ENCODE measurements at regions not wholly inside any gene's neighbourhood (a gene's known extent, or its start where the extent isn't known, plus 50 kb on each side); places are given as distances from the start of the nearest gene placed in this dataset.

GRCh38 chr3:84042399-84043106 lies 916.2 kb upstream of the CADM2 start:
- Mint-ChIP-seq H3K36me3 (ENCODE audit: insufficient read depth in 1 of 3, low read depth in 3 of 3) (peaks cover 0 to 10% (median 1%) of the 10 kb centered on the region in 3 experiments; a peak in 3 of 7 replicates), H3K27me3 (ENCODE audit: low read depth) (no peaks in the 10 kb centered on the region), H3K9me3 (peaks cover 3 to 8% of the 10 kb centered on the region in 2 experiments; a peak in 4 of 5 replicates), H3K4me3 (no peak overlapping the region), H3K27ac (no peak overlapping the region), H3K4me1 (no peaks in the 10 kb centered on the region)
- no peak overlapping the region for H3K14ac ChIP-seq (ENCODE audit: insufficient read depth, low read length)
- no peak overlapping the region for H3K4me2 ChIP-seq (ENCODE audit: insufficient read depth, insufficient read length, low read length)
- TF ChIP-seq CTCF (conservative IDR thresholded peaks at IDR 0.05), result no peak
- no peak overlapping the region for H4K5ac ChIP-seq (ENCODE audit: insufficient read length, low read depth, low read length)
- H3K79me2 ChIP-seq (ENCODE audit: insufficient read depth, low read length), result no peaks in the 10 kb centered on the region
- no CpG with 5 or more reads among the region's 3 CpGs for WGBS (ENCODE audit: extremely low coverage, insufficient read length, low lambda C conversion rate)
- no peak overlapping the region for H2BK15ac ChIP-seq (ENCODE audit: low read depth, low read length)
- H4K20me1 ChIP-seq (ENCODE audit: control insufficient read depth, insufficient read depth, insufficient read length), result no peaks in the 10 kb centered on the region
- no peaks in the 10 kb centered on the region for H3K27me3 ChIP-seq (ENCODE audit: insufficient read depth, low read length)
- no peak overlapping the region for H3K9ac ChIP-seq (ENCODE audit: extremely low read depth, insufficient read length, low read length)
- DNase-seq, result no peak
- no peak overlapping the region for H3K4ac ChIP-seq (ENCODE audit: low read depth, low read length)
- H3K18ac ChIP-seq (ENCODE audit: insufficient read length, low read depth, low read length), result no peak overlapping the region
- H2BK120ac ChIP-seq (ENCODE audit: low read depth, low read length, poor library complexity, severe bottlenecking), result no peak overlapping the region
- H2BK20ac ChIP-seq (ENCODE audit: low read depth, low read length, poor library complexity, severe bottlenecking), result no peak overlapping the region
- H3K4me1 ChIP-seq (ENCODE audit: insufficient read depth, low read length), result no peaks in the 10 kb centered on the region
- H3K23ac ChIP-seq (ENCODE audit: insufficient read length, low read depth, low read length), result no peak overlapping the region
- no peak overlapping the region for H2AFZ ChIP-seq (ENCODE audit: low read length)
- H3T11ph ChIP-seq (ENCODE audit: low read length), result no peak overlapping the region
- no peak overlapping the region for H2BK12ac ChIP-seq (ENCODE audit: insufficient read length, low read depth, low read length)
- H3K27ac ChIP-seq (ENCODE audit: insufficient read length, low read depth, low read length), result no peak overlapping the region
- no peaks in the 10 kb centered on the region for H3K79me1 ChIP-seq (ENCODE audit: insufficient read depth, low read depth, low read length, poor library complexity, severe bottlenecking)
- no peak overlapping the region for H4K91ac ChIP-seq (ENCODE audit: insufficient read length, low read depth, low read length)
- no peak overlapping the region for H2AK5ac ChIP-seq (ENCODE audit: insufficient read length, low read length)
- no peak overlapping the region for H2BK5ac ChIP-seq (ENCODE audit: insufficient read length, low read length)
- no peaks in the 10 kb centered on the region for H3K9me3 ChIP-seq (ENCODE audit: control insufficient read depth, low read depth, low read length)
- no peak overlapping the region for H3K56ac ChIP-seq (ENCODE audit: insufficient read length, low read depth, low read length)
- H4K8ac ChIP-seq (replicated peaks; ENCODE audit: insufficient read length, low read depth, low read length), result no peak overlapping the region
- H3K23me2 ChIP-seq (ENCODE audit: insufficient read length, low read depth, low read length, poor library complexity, severe bottlenecking), result no peaks in the 10 kb centered on the region
